Tibial artery (tissue), 4 donors: ENCODE measurements at regions not wholly inside any gene's neighbourhood (a gene's known extent, or its start where the extent isn't known, plus 50 kb on each side); places are given as distances from the start of the nearest gene placed in this dataset.

Source experiments
- DNase-seq, 2 donors: peaks; one replicate each; pipeline ENCODE4 v3.0.0-alpha.2; 2019
- H3K27ac ChIP-seq, 2 donors: fragments of 200-600 bp; sonication (generic) in 1 of 2; 1 replicate in 1 of 2; 2 replicates in 1 of 2; pipeline ENCODE4 v1.5.1; 2018 to 2019; ENCODE audit warnings: mild to moderate bottlenecking in 1 of 2
- H3K27me3 ChIP-seq, 2 donors: fragments of 200-600 bp; sonication (generic) in 1 of 2; one replicate each; pipeline versions ENCODE4 v1.5.1 to v1.6.0; 2016 to 2019
- H3K36me3 ChIP-seq, 3 donors: fragments of 200-600 bp; sonication (generic) in 2 of 3; one replicate each; pipeline ENCODE4 v1.5.1; 2016 to 2019; ENCODE audit warnings: mild to moderate bottlenecking in 2 of 3
- H3K4me1 ChIP-seq, 4 donors: fragments of 200-600 bp; sonication (generic) in 2 of 4; 1 replicate in 3 of 4; 2 replicates in 1 of 4; pipeline ENCODE4 v1.5.1; 2016 to 2019
- H3K4me3 ChIP-seq, 2 donors: fragments of 200-600 bp; sonication (generic) in 1 of 2; 1 replicate in 1 of 2; 2 replicates in 1 of 2; pipeline ENCODE4 v1.5.1; 2018 to 2019; ENCODE audit warnings: mild to moderate bottlenecking in 2 of 2
- H3K9me3 ChIP-seq, 3 donors: fragments of 200-600 bp; sonication (generic) in 1 of 3; one replicate each; pipeline ENCODE4 v1.5.1; 2016 to 2019
- intact Hi-C: fragments of 100-400 bp; cut with DNase I; formaldehyde crosslinking; loops from one replicate; pipeline ENCODE4 v1.15.0; 2023; ENCODE audit warnings: low total_unique reads
- TF ChIP-seq, protein P1 (sequence below), 2 experiments: fragments of 200-600 bp in 1 of 2; fragments of 450-650 bp in 1 of 2; IDR thresholded peaks; one replicate each; pipeline ENCODE4 v1.5.1; 2017 to 2019; ENCODE audit warnings: antibody characterized with exemption in 2 of 2, mild to moderate bottlenecking in 1 of 2, moderate library complexity in 1 of 2

DNA sequence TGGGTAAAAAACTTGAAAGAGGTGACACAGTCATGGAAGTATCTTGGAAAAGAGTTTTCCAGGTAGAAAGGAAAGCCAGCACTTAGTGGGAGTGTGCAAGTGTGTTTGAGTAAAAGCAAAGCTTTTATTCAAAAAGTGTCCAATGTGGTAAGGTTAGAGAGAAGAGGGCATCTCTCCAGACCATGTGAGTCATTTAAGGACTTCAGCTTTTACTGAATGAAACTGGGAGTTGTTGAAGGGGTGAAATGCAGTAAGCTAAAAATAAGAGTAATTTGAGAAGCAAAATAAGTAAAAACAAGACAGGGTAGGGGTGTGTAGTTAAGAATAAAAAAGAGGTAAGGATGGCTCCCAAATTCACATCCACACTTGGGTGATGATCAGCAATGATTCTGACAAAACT is 238.9 kb downstream of the SLC7A11 start:
- DNase-seq, result no peak
- Histone ChIP-seq H3K27ac (no peak overlapping the region), H3K36me3 (no peaks in the 10 kb centered on the region), H3K4me3 (no peak overlapping the region), H3K9me3 (no peaks in the 10 kb centered on the region), H3K4me1 (peaks cover 0 to 6% (median 0%) of the 10 kb centered on the region in 4 donors), H3K27me3 (no peaks in the 10 kb centered on the region)
- intact Hi-C loops, result no loop called here
- TF ChIP-seq, protein P1, sequence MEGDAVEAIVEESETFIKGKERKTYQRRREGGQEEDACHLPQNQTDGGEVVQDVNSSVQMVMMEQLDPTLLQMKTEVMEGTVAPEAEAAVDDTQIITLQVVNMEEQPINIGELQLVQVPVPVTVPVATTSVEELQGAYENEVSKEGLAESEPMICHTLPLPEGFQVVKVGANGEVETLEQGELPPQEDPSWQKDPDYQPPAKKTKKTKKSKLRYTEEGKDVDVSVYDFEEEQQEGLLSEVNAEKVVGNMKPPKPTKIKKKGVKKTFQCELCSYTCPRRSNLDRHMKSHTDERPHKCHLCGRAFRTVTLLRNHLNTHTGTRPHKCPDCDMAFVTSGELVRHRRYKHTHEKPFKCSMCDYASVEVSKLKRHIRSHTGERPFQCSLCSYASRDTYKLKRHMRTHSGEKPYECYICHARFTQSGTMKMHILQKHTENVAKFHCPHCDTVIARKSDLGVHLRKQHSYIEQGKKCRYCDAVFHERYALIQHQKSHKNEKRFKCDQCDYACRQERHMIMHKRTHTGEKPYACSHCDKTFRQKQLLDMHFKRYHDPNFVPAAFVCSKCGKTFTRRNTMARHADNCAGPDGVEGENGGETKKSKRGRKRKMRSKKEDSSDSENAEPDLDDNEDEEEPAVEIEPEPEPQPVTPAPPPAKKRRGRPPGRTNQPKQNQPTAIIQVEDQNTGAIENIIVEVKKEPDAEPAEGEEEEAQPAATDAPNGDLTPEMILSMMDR (IDR thresholded peaks at IDR 0.05), result no peak

DNA sequence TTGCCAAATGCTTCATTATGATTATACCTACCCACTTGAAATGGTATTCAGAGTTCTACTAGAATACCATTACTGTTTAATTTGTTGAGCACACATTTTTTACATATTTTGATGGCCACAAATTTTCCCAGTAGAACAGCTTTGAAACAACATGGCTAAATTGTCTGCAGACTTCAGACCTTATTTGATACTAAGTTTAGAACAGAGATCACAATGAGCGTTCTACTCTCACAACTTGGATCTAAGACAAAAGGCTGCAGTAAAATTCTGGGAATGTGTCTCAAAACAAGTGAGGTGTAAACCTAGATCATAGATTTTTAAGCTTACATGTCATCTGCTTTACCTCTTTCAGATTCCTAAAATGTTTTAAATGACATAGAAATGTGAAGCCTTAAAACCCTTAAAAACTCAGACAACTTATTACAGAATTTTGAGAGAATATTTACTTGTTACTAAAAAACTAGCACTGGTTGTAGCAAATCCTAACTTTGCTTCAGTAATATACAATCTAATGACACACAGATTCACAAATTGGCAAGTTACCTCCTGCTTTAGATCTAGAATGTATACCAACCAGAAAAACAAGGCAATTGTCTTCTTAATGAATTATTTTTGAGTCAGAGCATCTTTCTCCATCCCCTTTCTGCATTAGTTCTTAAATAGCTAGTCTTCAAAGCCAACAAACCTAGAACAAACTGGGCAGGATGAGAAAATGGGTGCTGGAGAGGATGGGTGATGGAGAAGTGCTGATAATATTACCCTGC is 243.3 kb downstream of the SLC7A11 start:
- H3K36me3 ChIP-seq, result no peaks in the 10 kb centered on the region
- no peaks in the 10 kb centered on the region for H3K27me3 ChIP-seq
- H3K4me1 ChIP-seq, result peaks cover 0 to 6% (median 0%) of the 10 kb centered on the region in 4 donors
- intact Hi-C loops, result no loop called here
- no peak for DNase-seq
- no peak overlapping the region for H3K27ac ChIP-seq
- TF ChIP-seq, protein P1 (IDR thresholded peaks at IDR 0.05), result no peak
- no peaks in the 10 kb centered on the region for H3K9me3 ChIP-seq
- H3K4me3 ChIP-seq, result no peak overlapping the region

DNA sequence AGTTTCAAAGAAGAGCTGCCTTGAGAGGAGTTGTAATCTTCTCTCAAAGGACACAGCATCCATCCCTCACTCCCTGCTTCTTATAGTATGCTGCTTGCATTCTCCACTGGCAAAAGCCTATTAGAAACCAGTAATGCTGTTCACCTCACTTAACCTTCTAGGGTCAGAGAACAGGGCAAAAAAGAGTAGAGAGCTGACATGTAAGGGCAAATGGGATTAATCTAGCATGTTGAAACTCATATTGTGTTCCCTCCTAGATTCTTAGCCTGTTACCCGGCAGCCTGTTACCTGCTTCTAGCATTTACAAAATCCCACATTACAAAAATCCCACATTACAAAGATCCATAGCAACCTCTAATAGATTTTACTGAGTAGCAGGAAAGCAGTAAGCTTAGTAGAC is 244.7 kb downstream of the SLC7A11 start:
- Histone ChIP-seq H3K4me3 (no peak overlapping the region), H3K27ac (no peak overlapping the region), H3K9me3 (no peaks in the 10 kb centered on the region), H3K4me1 (peaks cover 0 to 6% (median 0%) of the 10 kb centered on the region in 4 donors), H3K27me3 (no peaks in the 10 kb centered on the region), H3K36me3 (no peaks in the 10 kb centered on the region)
- intact Hi-C loops, result no loop called here
- TF ChIP-seq, protein P1 (IDR thresholded peaks at IDR 0.05), result no peak
- DNase-seq, result no peak

DNA sequence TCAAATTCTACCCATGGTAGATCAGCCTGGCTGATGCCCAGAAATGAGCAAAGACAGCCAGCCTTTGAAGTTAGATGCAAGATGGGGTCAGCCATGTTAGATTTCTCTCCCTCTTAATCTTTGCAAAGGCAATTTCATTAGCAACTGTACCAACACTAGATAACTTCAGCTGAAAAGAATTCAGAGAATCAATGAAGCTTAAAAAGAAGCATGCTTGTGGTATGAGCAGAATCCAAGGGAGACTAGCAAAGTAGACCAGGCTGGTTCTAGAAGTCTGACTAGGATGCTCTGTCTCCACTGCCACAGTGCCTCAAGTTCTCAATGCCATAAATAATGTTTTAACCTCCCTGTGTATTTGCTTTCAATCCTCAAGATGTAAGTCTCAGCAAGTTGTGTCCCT is 247.3 kb downstream of the SLC7A11 start:
- no peak for DNase-seq
- intact Hi-C loops, result no loop called here
- H3K36me3 ChIP-seq, result no peaks in the 10 kb centered on the region
- TF ChIP-seq, protein P1 (IDR thresholded peaks at IDR 0.05), result no peak
- no peaks in the 10 kb centered on the region for H3K9me3 ChIP-seq
- H3K4me3 ChIP-seq, result no peak overlapping the region
- no peak overlapping the region for H3K27ac ChIP-seq
- H3K4me1 ChIP-seq, result peaks cover 0 to 6% (median 0%) of the 10 kb centered on the region in 4 donors
- H3K27me3 ChIP-seq, result no peaks in the 10 kb centered on the region

DNA sequence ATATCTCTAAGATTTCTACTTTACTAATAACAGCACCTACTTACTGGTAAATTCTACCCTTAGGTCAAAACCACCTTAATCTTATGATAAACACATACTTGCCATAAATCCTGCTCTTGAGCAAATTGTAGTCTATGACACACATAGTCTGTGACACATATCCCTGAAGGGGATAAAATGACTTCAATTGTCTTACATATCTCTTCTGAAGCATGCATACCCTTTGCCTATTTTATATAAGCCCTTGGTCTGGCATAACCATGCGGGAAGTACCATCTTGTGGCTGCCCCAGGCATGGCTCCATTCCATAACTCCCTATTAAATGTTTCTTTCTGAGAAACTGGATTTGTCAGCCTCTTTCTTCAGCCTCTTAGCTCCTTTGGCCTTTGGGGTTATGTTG is 248.9 kb downstream of the SLC7A11 start:
- intact Hi-C loops, result no loop called here
- DNase-seq, result no peak
- TF ChIP-seq, protein P1 (IDR thresholded peaks at IDR 0.05), result no peak
- Histone ChIP-seq H3K9me3 (no peaks in the 10 kb centered on the region), H3K4me1 (no peaks in the 10 kb centered on the region), H3K27me3 (no peaks in the 10 kb centered on the region), H3K36me3 (no peaks in the 10 kb centered on the region), H3K4me3 (no peak overlapping the region), H3K27ac (no peak overlapping the region)
